HEK293 (cell line): ENCODE measurements at regions not wholly inside any gene's neighbourhood (a gene's known extent, or its start where the extent isn't known, plus 50 kb on each side); places are given as distances from the start of the nearest gene placed in this dataset.

Experiments used
- GLI2 ChIP-seq: fragments of 450-650 bp; formaldehyde crosslinking; IDR thresholded peaks from 2 replicates; pipeline ENCODE4; 2017; ENCODE audit warnings: missing biosample characterization, missing genetic modification characterization, low read depth, borderline replicate concordance
- GLIS1 ChIP-seq: fragments of 450-650 bp; formaldehyde crosslinking; IDR thresholded peaks from 2 replicates; pipeline ENCODE4 v1.5.1; 2016; ENCODE audit warnings: missing biosample characterization, missing genetic modification characterization
- KLF1 ChIP-seq: fragments of 450-650 bp; formaldehyde crosslinking; IDR thresholded peaks from 2 replicates; pipeline ENCODE4 v1.5.1; 2016; ENCODE audit warnings: missing biosample characterization, missing genetic modification characterization
- KLF10 ChIP-seq: fragments of 450-650 bp; IDR thresholded peaks from 2 replicates; pipeline ENCODE4 v1.5.1; 2018; ENCODE audit warnings: missing biosample characterization, mild to moderate bottlenecking, missing genetic modification characterization
- SP7 ChIP-seq: fragments of 450-650 bp; formaldehyde crosslinking; IDR thresholded peaks from 2 replicates; pipeline ENCODE4 v1.5.1; 2016; ENCODE audit warnings: missing biosample characterization, missing genetic modification characterization
- TSHZ1 ChIP-seq: fragments of 450-650 bp; formaldehyde crosslinking; IDR thresholded peaks from 2 replicates; pipeline ENCODE4 v1.5.1; 2016; ENCODE audit warnings: missing biosample characterization, missing genetic modification characterization, borderline replicate concordance
- ZBTB21 ChIP-seq: fragments of 450-650 bp; formaldehyde crosslinking; IDR thresholded peaks from 2 replicates; pipeline ENCODE4 v1.5.1; 2017; ENCODE audit warnings: missing biosample characterization, missing genetic modification characterization
- ZFP37 ChIP-seq: fragments of 450-650 bp; formaldehyde crosslinking; IDR thresholded peaks from 2 replicates; pipeline ENCODE4 v1.5.1; 2016; ENCODE audit warnings: missing biosample characterization, missing genetic modification characterization
- ZFP41 ChIP-seq: fragments of 450-650 bp; formaldehyde crosslinking; IDR thresholded peaks from 2 replicates; pipeline ENCODE4 v1.5.1; 2016; ENCODE audit warnings: missing biosample characterization, missing genetic modification characterization, borderline replicate concordance
- ZNF121 ChIP-seq: fragments of 450-650 bp; formaldehyde crosslinking; IDR thresholded peaks from 2 replicates; pipeline ENCODE4 v1.5.1; 2016; ENCODE audit warnings: missing biosample characterization, missing genetic modification characterization
- ZNF132 ChIP-seq: fragments of 450-650 bp; formaldehyde crosslinking; IDR thresholded peaks from 2 replicates; pipeline ENCODE4 v1.5.1; 2017; ENCODE audit warnings: missing biosample characterization, missing genetic modification characterization, borderline replicate concordance
- ZNF157 ChIP-seq: fragments of 450-650 bp; formaldehyde crosslinking; IDR thresholded peaks from 2 replicates; pipeline ENCODE4 v1.5.1; 2016; ENCODE audit warnings: missing biosample characterization, missing genetic modification characterization
- ZNF2 ChIP-seq: fragments of 450-650 bp; formaldehyde crosslinking; IDR thresholded peaks from 2 replicates; pipeline ENCODE4 v1.5.1; 2016; ENCODE audit warnings: missing biosample characterization, missing genetic modification characterization
- ZNF211 ChIP-seq: fragments of 450-650 bp; formaldehyde crosslinking; IDR thresholded peaks from 2 replicates; pipeline ENCODE4 v1.5.1; 2016; ENCODE audit warnings: low read depth, missing biosample characterization, missing genetic modification characterization
- ZNF248 ChIP-seq: fragments of 450-650 bp; formaldehyde crosslinking; IDR thresholded peaks from 2 replicates; pipeline ENCODE4 v1.5.1; 2017; ENCODE audit warnings: missing biosample characterization, missing genetic modification characterization
- ZNF366 ChIP-seq: fragments of 450-650 bp; formaldehyde crosslinking; conservative IDR thresholded peaks from 2 replicates; pipeline ENCODE4 v1.5.1; 2016; ENCODE audit warnings: missing biosample characterization, missing genetic modification characterization
- ZNF37A ChIP-seq: fragments of 450-650 bp; IDR thresholded peaks from 2 replicates; pipeline ENCODE4 v1.5.1; 2018; ENCODE audit warnings: missing biosample characterization, missing genetic modification characterization
- ZNF391 ChIP-seq: fragments of 450-650 bp; formaldehyde crosslinking; IDR thresholded peaks from 2 replicates; pipeline ENCODE4 v1.5.1; 2016; ENCODE audit warnings: low read depth, missing biosample characterization, missing genetic modification characterization, borderline replicate concordance
- ZNF416 ChIP-seq: fragments of 450-650 bp; formaldehyde crosslinking; IDR thresholded peaks from 2 replicates; pipeline ENCODE4 v1.5.1; 2016; ENCODE audit warnings: missing biosample characterization, missing genetic modification characterization
- ZNF433 ChIP-seq: fragments of 450-650 bp; formaldehyde crosslinking; IDR thresholded peaks from 2 replicates; pipeline ENCODE4 v1.5.1; 2016; ENCODE audit warnings: missing biosample characterization, missing genetic modification characterization, low read depth
- ZNF48 ChIP-seq: fragments of 450-650 bp; formaldehyde crosslinking; IDR thresholded peaks from 2 replicates; pipeline ENCODE4 v1.5.1; 2016; ENCODE audit warnings: missing biosample characterization, missing genetic modification characterization
- ZNF521 ChIP-seq: fragments of 450-650 bp; formaldehyde crosslinking; IDR thresholded peaks from 2 replicates; pipeline ENCODE4 v1.5.1; 2017; ENCODE audit warnings: missing biosample characterization, mild to moderate bottlenecking, missing genetic modification characterization
- ZNF530 ChIP-seq: fragments of 450-650 bp; formaldehyde crosslinking; IDR thresholded peaks from 2 replicates; pipeline ENCODE4 v1.5.1; 2016; ENCODE audit warnings: low read depth, missing biosample characterization, missing genetic modification characterization
- ZNF544 ChIP-seq: fragments of 450-650 bp; formaldehyde crosslinking; IDR thresholded peaks from 2 replicates; pipeline ENCODE4 v1.5.0; 2017; ENCODE audit warnings: missing biosample characterization, missing genetic modification characterization
- ZNF561 ChIP-seq: fragments of 450-650 bp; IDR thresholded peaks from 2 replicates; pipeline ENCODE4 v1.5.1; 2018; ENCODE audit warnings: missing biosample characterization, missing genetic modification characterization, borderline replicate concordance
- ZNF600 ChIP-seq: fragments of 450-650 bp; formaldehyde crosslinking; IDR thresholded peaks from 2 replicates; pipeline ENCODE4 v1.5.1; 2016; ENCODE audit warnings: missing biosample characterization, missing genetic modification characterization
- ZNF660 ChIP-seq: fragments of 450-650 bp; IDR thresholded peaks from 2 replicates; pipeline ENCODE4 v1.5.1; 2018; ENCODE audit warnings: missing biosample characterization, mild to moderate bottlenecking, missing genetic modification characterization
- ZNF747 ChIP-seq: fragments of 450-650 bp; formaldehyde crosslinking; IDR thresholded peaks from 2 replicates; pipeline ENCODE4 v1.5.1; 2016; ENCODE audit warnings: missing biosample characterization, missing genetic modification characterization
- ZNF830 ChIP-seq: fragments of 450-650 bp; IDR thresholded peaks from 2 replicates; pipeline ENCODE4 v1.5.0; 2018; ENCODE audit warnings: missing biosample characterization, missing genetic modification characterization, low read depth, mild to moderate bottlenecking, moderate library complexity
- ZSCAN23 ChIP-seq: fragments of 450-650 bp; formaldehyde crosslinking; IDR thresholded peaks from 2 replicates; pipeline ENCODE4 v1.5.1; 2016; ENCODE audit warnings: missing biosample characterization, missing genetic modification characterization
- ZXDB ChIP-seq: fragments of 450-650 bp; formaldehyde crosslinking; IDR thresholded peaks from 2 replicates; pipeline ENCODE4 v1.5.1; 2016; ENCODE audit warnings: missing biosample characterization, missing genetic modification characterization
- TF ChIP-seq, protein P1 (sequence below): fragments of 450-650 bp; formaldehyde crosslinking; IDR thresholded peaks from 2 replicates; pipeline ENCODE4 v1.5.1; 2016; ENCODE audit warnings: missing biosample characterization, missing genetic modification characterization
- TF ChIP-seq, protein P2 (sequence below): fragments of 450-650 bp; IDR thresholded peaks from 2 replicates; pipeline ENCODE4 v1.5.1; 2018; ENCODE audit warnings: missing biosample characterization, mild to moderate bottlenecking, missing genetic modification characterization
- TF ChIP-seq, protein P3 (sequence below): fragments of 450-650 bp; formaldehyde crosslinking; IDR thresholded peaks from 2 replicates; pipeline ENCODE4 v1.5.1; 2016; ENCODE audit warnings: missing biosample characterization, missing genetic modification characterization

DNA sequence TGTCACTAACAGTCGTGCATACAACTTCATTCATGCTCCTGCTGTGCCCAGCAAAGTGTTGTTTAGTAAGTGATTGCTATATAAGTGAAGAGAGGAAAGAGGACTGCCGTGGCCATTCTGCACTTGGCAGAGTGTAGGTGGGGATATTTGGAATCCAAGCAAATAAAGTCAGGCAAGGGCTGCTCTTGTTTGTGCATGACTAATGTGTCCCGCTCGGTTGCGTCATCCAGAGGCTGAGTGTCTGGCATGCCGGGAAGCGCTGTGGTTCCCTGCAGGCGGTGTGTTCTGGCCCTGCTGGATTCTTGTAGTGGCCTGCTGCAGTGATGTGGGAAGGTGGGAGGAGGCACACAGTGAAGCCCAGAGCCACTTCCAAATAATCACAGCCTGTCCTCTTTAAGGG, 136.9 kb upstream of the ANKH start (continued):
- peak; percentile 88 for TF ChIP-seq TSHZ1 (tag by site-specific recombination)
- TF ChIP-seq ZNF830 (tag by site-specific recombination), result no peak
- peak; percentile 86; the same call in 1 of the 2 replicates for TF ChIP-seq ZNF2
- TF ChIP-seq ZNF391 (tag by site-specific recombination), result peak; percentile 75; the same call in 1 of the 2 replicates
- no peak for TF ChIP-seq ZNF544 (tag by site-specific recombination)
- peak; percentile 92 for TF ChIP-seq ZNF660 (tag by site-specific recombination)
- TF ChIP-seq ZNF48 (tag by site-specific recombination), result no peak
- no peak for TF ChIP-seq ZNF37A (tag by site-specific recombination)
- peak; percentile 90 for TF ChIP-seq ZNF121 (tag by site-specific recombination)
- TF ChIP-seq ZSCAN23 (tag by site-specific recombination), result no peak
- TF ChIP-seq, protein P1, sequence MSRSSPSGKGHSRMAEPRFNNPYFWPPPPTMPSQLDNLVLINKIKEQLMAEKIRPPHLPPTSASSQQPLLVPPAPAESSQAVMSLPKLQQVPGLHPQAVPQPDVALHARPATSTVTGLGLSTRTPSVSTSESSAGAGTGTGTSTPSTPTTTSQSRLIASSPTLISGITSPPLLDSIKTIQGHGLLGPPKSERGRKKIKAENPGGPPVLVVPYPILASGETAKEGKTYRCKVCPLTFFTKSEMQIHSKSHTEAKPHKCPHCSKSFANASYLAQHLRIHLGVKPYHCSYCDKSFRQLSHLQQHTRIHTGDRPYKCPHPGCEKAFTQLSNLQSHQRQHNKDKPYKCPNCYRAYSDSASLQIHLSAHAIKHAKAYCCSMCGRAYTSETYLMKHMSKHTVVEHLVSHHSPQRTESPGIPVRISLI, result no peak
- TF ChIP-seq, protein P2, sequence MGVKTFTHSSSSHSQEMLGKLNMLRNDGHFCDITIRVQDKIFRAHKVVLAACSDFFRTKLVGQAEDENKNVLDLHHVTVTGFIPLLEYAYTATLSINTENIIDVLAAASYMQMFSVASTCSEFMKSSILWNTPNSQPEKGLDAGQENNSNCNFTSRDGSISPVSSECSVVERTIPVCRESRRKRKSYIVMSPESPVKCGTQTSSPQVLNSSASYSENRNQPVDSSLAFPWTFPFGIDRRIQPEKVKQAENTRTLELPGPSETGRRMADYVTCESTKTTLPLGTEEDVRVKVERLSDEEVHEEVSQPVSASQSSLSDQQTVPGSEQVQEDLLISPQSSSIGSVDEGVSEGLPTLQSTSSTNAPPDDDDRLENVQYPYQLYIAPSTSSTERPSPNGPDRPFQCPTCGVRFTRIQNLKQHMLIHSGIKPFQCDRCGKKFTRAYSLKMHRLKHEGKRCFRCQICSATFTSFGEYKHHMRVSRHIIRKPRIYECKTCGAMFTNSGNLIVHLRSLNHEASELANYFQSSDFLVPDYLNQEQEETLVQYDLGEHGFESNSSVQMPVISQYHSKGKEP (tag by site-specific recombination), result peak; percentile 94
- peak; percentile 76; the same call in 1 of the 2 replicates for TF ChIP-seq ZNF561 (tag by site-specific recombination)
- no peak for TF ChIP-seq ZNF157
- no peak for TF ChIP-seq ZNF248 (tag by site-specific recombination)
- TF ChIP-seq ZNF600 (tag by site-specific recombination), result peak; percentile 100
- no peak for TF ChIP-seq ZNF433 (tag by site-specific recombination)
- TF ChIP-seq ZBTB21 (tag by site-specific recombination), result peak; percentile 74; the same call in 1 of the 2 replicates
- no peak for TF ChIP-seq KLF1 (tag by site-specific recombination)
- peak; percentile 53; the same call in 1 of the 2 replicates for TF ChIP-seq ZNF366 (tag by site-specific recombination)
- TF ChIP-seq GLI2, result peak; percentile 3; the same call in 1 of the 2 replicates
- TF ChIP-seq ZNF530 (tag by site-specific recombination), result no peak
- no peak for TF ChIP-seq ZNF211 (tag by site-specific recombination)
- TF ChIP-seq ZFP41 (tag by site-specific recombination), result no peak
- TF ChIP-seq ZNF747 (tag by site-specific recombination), result no peak
- peak; percentile 53; the same call in 1 of the 2 replicates for TF ChIP-seq GLIS1 (tag by site-specific recombination)
- peak; percentile 78; the same call in 1 of the 2 replicates for TF ChIP-seq ZXDB (tag by site-specific recombination)
- TF ChIP-seq ZNF521 (tag by site-specific recombination), result no peak
- TF ChIP-seq, protein P3, sequence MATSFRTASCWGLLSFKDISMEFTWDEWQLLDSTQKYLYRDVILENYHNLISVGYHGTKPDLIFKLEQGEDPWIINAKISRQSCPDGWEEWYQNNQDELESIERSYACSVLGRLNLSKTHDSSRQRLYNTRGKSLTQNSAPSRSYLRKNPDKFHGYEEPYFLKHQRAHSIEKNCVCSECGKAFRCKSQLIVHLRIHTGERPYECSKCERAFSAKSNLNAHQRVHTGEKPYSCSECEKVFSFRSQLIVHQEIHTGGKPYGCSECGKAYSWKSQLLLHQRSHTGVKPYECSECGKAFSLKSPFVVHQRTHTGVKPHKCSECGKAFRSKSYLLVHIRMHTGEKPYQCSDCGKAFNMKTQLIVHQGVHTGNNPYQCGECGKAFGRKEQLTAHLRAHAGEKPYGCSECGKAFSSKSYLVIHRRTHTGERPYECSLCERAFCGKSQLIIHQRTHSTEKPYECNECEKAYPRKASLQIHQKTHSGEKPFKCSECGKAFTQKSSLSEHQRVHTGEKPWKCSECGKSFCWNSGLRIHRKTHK (tag by site-specific recombination), result no peak
- TF ChIP-seq ZNF416 (tag by site-specific recombination), result no peak
- peak; percentile 49; the same call in 1 of the 2 replicates for TF ChIP-seq KLF10 (tag by site-specific recombination)
- no peak for TF ChIP-seq ZNF132 (tag by site-specific recombination)
- TF ChIP-seq ZFP37, result no peak; the same call in 1 of the 2 replicates
- TF ChIP-seq SP7 (tag by site-specific recombination), result peak; percentile 85
